HG02870 (cell line): ENCODE measurements at regions not wholly inside any gene's neighbourhood (a gene's known extent, or its start where the extent isn't known, plus 50 kb on each side); places are given as distances from the start of the nearest gene placed in this dataset.

Experiments used
- ATAC-seq: cut with Tn5 transposase; IDR thresholded peaks from one replicate; pipeline ENCODE4 v1.9.1; 2021; ENCODE audit warnings: mild to moderate bottlenecking, moderate library complexity; ENCODE audit not compliant: unreplicated experiment

- no peak for ATAC-seq
Observed at GRCh38 chr3:4021162-4021561, 221.9 kb downstream of the LRRN1 start.

GRCh38 chr3:4029135-4029534, 229.9 kb downstream of the LRRN1 start:
- ATAC-seq: no peak

GRCh38 chr3:4030624-4031023, 231.4 kb downstream of the LRRN1 start:
- no peak for ATAC-seq

DNA sequence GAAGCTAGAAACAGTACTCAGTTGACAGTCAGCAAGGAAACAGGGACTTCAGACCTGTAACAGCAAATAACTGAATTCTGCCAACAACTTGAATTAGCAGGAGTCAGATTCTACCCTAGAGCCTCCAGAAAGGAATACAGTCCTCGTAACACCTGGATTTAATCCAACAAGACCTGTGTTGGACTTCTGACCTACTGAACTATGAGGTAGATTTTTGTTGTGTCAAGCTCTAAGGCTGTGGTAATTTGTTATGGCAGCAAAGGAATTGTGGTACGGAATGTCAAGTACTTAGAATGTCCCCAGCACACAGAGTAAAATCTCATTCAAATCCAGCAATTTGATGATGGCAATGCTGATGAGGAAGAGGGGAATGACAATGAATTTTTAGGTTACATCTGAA, 234.1 kb downstream of the LRRN1 start:
- no peak for ATAC-seq

DNA sequence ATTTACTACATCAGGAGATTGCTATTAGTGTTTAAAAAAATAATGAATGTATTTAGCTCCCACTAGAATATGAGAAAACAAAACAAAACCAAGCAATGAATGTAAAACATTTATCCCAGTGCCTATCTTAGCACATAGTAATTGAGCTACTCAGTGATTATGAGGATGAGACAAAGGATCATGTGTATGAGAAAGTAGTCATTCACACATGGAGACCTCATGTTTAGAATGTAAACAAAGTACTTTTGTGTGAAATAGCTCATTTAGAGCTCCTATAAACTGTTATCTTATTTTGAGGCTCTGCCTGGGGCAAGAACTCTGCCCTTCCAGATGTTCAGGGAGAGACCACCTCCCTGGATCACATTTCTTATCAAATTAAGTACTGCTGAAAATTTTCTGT, 236.8 kb downstream of the LRRN1 start:
- no peak for ATAC-seq

- ATAC-seq: no peak
Observed at GRCh38 chr3:4038351-4038750, 239.1 kb downstream of the LRRN1 start.

- ATAC-seq: no peak
Observed at GRCh38 chr3:4042070-4042469, 242.8 kb downstream of the LRRN1 start.

DNA sequence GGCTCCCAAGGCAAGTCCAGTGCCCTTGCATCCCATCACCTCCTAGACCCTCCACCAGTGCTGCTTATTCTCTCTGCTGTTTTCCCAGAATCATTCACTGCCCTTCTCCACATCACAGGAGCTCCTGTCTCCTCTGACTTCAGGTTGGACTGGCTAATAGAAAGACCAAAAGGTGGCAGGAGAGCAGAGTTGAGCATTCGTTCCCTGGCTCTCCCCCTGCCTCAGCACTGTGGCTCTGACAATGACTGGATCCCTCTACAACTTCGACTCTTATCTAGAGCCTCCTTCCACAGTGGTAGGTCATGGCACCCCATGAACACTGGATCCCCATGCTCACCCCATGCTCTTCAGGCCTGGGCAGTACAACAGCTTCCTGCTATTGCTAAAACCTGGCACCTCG, 243.6 kb downstream of the LRRN1 start:
- no peak for ATAC-seq

DNA sequence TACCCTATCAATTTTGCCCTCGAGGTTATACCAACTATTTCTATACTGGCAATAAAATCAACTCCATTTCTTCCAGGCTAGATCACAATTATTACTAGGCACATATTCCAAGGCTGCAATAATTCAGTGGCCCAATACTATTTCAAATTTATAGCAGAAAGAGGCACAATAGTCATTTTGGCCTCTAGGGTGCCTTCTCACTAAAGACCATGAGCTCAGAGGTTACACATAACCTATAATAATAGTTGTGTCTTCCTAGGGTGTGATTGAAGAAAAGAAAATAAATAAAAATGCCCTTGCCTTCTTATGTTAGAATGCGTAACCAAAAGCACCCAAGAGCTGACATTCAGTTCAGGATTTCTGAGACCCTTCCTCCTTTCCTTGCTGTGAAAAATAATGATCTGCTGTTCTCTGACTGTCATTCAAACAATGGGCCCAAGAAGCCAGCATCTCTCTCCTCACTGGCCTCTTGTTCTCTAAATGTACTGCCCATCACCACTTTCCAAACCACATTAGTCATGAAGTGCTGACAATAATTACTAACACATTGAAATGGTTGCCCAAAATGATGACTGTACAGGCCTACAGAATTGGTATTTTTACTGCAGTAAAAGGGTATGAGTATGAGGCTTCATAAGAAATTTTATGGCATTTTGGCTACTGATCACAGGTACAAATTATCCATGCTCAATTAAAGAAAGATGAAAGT, 244.8 kb downstream of the LRRN1 start:
- ATAC-seq: no peak

DNA sequence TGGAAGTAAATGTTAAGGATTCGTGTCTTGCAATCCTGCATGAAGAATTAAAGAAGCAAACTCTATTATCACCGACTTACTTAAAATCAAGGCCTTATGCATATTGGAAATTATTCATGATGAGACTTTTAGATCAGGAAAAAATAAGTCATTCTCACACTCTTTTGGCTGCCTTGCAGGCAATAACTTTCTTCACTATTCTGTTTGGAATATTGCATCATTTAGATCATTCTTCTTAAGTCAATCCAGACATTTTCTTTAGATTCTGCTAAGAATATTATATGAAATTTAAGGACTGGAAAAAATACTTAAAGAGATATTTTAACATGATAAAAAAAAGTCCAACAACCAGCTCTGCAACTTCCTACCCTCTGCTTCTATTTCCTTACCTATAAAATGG, 245.4 kb downstream of the LRRN1 start:
- ATAC-seq: no peak

DNA sequence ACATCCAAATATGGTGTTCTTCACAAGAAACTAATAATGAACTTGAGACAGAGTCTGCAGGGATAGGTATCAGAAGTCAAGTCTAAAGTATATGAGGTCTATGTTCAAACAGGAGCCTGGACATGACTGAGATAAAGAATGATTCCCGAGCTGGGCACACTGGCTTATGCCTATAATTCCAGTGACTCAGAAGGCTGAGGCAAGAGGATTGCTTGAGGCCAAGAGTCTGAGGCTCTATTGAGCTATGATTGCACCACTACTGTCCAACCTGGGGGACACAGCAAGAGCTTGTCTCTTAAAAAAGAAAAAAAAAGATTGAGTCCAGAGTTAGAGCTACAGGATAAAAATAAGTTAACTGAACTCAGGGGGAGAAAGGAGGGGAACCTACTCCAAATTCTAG, 246.5 kb downstream of the LRRN1 start:
- ATAC-seq: no peak

GRCh38 chr3:4047366-4047765, 248.1 kb downstream of the LRRN1 start:
- ATAC-seq: no peak

DNA sequence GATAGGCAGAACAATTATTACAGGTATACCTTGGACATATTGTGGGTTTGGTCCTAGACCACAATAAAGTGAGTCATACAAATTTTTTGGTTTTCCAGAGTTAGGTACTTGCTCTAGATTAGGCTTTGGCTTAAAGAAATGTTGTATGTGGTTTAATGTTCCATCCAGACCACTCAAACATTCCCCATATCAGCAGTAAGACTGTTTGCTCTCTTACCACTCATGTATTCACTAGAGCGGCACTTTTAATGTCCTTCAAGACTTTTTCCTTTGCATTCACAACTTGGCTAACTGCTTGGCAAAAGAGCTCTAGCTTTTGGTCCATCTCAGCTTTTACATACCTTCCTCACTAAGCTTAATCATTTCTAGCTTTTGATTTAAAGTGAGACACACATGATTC, 250.5 kb upstream of the SETMAR start:
- no peak for ATAC-seq

DNA sequence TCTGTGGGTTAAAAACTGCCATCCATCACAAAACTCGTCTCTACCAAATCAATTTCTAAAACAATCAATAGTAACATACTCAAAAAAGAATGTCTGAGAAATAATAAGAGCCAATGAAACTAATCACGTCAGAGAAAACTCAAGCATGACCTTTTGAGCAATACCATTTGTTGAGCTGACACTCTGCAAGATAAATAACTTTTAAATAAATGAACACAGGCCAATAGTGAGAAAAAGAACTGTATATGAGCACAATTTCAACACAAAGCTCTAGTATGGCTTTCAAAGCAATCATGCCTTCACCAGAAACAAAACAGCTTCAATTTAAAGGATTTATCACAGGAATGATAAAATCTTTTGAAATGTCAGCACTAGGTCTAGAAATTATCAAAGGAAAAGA, 249.2 kb upstream of the SETMAR start:
- ATAC-seq: no peak

- ATAC-seq: no peak
Observed at GRCh38 chr3:4060064-4060463, 243.1 kb upstream of the SETMAR start.

GRCh38 chr3:4060603-4061002, 242.6 kb upstream of the SETMAR start:
- ATAC-seq: no peak

GRCh38 chr3:4061195-4061594, 242.0 kb upstream of the SETMAR start:
- ATAC-seq: no peak

GRCh38 chr3:4061783-4062360, 241.3 kb upstream of the SETMAR start:
- no peak for ATAC-seq

DNA sequence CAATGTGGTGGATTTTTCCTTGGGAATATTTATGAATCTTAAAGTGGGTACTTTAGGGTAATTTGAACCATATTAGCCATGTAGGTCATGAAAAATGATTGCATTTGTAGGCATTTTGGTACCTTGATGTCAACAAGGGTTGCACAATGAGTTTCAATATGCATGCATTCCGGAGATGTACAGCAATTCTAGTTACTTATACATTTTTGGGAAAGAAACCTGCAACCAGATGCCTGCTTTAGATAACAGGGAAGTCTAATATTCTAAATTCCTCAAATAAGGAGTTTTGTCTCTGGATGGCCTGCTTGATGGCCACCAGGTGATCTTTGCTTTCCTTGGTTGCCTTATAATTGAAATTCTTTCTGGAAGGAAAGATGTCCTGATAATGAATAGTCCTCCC, 240.5 kb upstream of the SETMAR start:
- no peak for ATAC-seq

- no peak for ATAC-seq
Observed at GRCh38 chr3:4063916-4064574, 239.1 kb upstream of the SETMAR start.

- ATAC-seq: peak; percentile 84
Observed at GRCh38 chr3:4065085-4065484, 238.1 kb upstream of the SETMAR start.

GRCh38 chr3:4065554-4065953, 237.6 kb upstream of the SETMAR start:
- no peak for ATAC-seq
